GM18861 (cell line): ENCODE measurements at regions not wholly inside any gene's neighbourhood (a gene's known extent, or its start where the extent isn't known, plus 50 kb on each side); places are given as distances from the start of the nearest gene placed in this dataset.

ENCODE experiments used
- ATAC-seq: cut with Tn5 transposase; IDR thresholded peaks from one replicate; pipeline ENCODE4 v1.9.1; 2021; ENCODE audit not compliant: unreplicated experiment

DNA sequence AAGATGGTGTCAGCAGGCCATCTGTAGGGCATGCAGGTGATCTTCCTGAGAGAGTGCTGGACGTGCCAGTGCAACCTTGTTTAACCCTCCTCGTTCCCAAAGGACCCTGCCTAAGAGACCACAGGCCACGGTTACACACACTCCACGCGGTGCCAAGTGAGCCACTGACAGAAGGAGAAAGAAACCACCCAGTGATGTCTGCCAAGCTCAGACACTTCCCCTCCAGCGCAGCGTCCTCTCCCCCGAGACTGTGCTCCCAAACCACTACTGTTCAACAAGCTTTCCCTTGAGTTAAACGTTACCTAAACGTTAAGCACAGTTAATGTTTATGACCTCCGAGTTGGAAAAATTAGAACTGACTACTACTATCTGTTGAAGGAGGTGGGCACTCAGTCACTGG lies 119.1 kb upstream of the NCK2 start:
- peak; percentile 60 for ATAC-seq

DNA sequence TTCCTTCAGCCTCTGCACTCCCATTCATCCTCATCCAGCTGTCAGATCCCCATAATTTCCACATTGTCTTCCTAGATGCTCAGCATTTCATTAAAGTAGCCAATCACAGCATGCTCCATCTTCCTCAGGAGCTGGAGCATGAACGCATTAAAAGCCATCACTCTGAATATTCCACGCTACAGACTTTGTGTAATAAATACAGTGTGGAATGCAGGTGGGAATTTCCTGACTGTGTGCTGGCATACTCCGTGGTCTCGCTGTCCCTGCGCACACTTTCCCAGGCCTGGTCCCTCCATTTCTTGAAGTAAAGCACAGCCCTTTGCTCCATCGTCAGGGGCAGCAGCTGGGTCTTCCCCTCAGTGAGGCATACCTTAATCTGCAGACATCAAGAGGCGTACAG lies 123.7 kb upstream of the NCK2 start:
- ATAC-seq = no peak

DNA sequence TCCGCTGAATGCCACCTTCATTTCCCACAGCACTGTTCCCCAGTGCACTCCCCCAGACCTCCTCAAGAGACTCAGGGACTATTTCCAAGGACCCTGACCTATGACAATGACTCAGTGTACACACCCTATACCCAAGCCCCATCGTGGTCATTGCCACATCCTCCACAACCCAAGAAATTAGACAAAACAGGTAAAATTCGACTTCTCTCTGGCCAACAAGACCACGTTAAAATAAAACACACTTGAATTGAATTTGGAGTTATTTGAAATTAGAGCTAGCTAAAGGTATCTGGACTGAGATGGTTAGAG lies 126.4 kb upstream of the NCK2 start:
- ATAC-seq = no peak

DNA sequence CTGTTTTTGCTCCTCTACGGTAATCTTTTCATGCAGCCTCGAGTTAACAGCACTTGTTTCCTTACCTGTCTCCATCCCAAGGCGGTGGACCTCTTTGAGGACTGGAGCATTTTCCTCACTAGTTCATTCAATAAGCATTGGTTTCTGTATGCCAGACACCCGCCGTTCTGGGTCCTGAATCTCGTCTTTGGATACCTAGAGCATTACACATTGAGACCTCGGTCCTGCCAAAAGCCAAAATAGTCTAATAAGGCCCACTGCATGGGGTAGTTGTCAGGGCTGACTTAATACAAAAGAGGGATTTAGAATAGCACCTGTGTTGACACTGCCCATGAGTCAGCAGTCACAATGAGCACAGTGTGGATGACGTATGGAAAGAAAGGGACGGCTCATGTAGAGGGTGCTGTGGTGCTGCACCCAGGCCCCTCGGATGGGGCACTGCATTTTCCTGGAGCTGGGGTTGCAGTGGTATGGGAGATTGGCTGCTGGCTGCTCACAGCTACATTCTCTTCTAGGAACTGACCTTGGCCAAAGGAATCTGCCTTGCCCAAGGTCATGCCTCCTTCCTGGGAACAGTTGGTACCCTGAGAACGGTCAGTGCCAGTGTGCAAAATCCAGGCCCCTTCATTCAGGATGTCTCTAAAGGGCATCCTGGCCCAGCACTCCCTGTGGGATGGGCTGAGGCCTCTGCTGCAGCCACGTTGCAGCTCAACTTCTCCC lies 126.9 kb upstream of the NCK2 start:
- no peak for ATAC-seq

DNA sequence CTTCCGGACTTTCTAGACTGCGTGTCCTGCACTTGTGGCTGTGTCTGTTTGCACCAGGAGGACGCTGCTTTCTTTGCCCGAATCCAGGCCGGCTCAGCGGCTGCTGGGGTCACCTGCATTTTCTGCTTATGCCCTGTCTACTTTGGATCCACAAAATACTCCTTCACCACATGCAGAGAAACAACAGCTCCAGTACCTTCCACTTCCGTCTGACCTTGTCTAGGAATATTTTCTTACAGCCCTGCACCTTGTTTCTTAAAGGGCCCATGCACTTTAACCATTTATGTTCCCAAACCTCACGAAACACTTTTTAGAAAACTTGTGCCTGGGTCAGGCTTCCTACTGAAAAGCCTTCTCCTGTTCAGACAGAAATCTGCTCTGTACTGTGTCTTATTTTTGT lies 129.4 kb upstream of the NCK2 start:
- no peak for ATAC-seq

DNA sequence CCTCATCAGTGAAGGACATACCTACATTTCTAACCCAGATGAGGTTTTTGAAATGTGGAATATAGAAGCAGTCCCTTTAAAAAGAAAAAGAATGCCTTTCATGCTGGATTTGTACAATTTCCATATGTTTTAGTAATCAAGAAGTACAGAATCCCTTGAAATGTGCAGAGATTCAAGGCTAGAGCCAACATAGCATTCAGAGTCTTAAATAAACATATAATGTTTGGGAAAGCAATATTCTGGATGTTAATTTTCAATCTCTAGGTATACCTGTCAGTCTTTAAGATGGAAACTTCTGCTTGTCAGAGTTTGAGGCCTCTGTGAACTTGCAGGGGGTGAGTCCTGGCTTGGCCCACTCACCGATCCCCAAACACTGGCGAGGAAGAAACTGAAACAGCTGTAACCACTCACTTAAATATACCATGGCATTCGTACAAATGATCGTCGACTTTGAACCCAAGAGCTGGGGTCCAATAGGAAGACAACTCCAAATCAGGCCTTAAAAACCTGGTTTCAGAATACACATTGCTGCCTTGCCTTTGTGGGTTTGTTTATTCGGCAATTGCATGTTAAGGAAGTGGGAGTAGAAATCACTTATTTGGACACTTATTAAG lies 132.8 kb upstream of the NCK2 start:
- ATAC-seq = no peak

DNA sequence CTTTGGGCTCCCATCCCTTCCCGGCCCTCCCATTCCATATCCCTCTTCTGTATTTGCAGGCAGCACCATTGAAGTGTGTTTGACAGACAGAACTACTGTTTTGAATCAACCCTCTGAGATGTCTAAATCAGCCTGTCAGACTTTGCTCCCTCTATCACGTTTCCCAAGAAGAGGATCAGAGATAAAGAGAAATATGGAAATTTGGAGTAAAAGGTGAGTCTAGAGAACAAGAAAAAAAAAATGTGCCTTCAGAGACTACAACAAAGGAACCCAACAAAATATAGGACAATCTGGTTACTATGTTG lies 133.4 kb upstream of the NCK2 start:
- ATAC-seq = no peak

DNA sequence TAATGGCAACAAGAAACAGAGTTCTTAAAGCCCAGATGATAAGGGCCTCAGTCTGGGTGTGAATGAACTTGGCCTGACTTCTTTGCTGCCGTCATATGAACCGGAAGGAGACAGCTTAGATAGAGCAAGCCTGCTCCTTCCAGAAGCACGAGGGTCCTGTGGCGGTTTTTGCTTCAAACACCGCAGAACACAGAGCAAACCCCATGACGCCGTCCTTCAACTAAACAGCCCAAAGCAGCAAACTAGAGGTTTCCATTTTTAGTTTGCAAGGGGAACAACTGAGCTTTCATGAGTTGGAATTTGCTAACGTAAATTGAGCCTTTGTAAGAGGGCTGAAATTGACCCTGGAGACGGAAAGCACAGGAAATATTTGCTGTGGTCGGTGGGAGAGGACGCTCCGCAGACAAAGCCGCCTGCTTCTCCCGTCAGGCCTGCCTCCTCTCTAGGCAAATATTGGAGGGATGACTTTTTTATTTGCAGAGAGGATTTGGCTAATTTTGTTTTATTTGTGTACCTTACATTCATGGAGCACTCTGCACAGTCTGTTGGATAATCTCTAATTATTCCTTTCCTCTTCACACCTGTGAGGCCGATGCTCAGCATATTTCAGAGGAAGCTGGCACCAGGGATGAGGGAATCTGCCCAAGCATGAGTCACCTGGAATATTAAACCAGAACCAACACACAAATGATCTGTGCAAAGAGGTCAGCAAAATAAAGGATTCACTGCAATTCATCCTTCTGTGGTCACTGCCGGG lies 134.0 kb upstream of the NCK2 start:
- no peak for ATAC-seq

DNA sequence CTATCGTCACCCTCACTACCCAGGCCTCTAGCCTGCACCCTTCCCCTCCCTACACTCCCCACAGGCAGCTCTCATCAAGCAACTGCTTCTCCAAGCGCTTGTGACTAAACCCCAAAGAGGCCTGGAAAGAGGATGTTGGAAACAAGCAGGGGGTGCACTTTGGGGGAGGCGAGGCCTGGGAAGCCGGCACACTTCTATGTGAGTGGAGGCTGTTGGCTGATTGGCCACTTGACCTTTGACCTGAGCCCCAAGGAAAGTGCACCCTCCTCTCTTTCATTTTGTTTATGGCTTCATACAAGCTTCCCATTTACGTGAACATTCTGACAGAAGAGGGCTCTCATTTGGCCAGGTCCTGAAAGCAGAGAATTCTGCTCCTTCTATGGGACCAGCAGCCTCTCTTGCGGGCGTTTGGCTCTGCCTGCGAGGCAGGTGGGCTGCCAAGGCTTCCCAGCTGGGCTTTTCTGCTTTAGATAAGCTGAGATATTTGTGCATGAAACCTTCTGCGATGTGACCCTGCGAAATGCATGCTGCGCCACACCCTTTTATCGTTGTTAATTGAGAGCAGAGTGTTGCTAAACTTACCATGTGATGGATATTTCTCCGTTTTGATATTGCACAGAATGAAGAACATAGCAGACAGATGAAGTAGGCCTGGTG lies 134.8 kb upstream of the NCK2 start:
- ATAC-seq = no peak

DNA sequence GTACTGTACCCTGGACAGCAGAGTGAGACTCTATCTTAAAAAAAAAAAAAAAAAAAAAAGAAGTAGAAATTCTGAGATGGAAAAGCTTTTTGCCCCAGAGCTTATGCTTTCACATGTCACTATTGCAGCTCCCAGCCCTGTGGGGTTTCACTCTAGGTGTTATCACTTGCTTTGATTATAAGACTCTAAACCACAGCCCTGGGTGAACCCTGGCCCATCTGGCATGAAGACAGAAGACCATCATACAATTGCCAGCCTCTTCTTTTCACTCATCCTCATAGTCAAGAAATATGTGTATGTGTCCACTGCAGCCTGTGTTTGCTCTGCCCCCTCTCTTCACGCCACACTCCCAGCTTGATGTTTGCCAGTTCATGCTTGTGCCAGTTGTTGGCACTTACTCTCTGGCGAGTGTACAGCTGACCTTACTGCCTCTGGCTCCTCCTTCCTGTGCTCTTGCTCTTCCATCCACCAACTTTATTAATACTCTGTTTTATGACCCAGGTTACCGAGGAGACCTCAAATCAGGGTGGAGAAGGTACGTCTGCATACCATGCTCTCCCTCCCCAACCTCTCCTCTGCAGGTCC lies 136.7 kb upstream of the NCK2 start:
- no peak for ATAC-seq

DNA sequence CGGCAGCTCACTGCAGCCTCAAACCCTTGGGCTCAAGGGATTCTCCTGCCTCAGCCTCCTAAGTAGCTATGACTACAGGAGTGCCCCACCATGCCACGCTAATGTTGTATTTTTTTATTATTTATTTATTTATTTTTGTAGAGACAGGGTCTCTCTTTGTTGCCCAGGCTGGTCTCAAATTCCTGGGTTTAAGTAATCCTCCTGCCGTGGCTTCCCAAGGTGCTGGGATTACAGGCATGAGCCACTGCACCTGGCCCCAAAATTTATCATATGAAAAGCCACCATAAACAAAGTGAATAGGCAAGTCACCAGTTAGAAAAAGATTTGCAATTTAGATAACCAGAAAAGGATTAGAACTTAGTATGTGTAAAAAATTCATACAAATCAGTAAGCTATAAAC lies 138.6 kb upstream of the NCK2 start:
- ATAC-seq = no peak

DNA sequence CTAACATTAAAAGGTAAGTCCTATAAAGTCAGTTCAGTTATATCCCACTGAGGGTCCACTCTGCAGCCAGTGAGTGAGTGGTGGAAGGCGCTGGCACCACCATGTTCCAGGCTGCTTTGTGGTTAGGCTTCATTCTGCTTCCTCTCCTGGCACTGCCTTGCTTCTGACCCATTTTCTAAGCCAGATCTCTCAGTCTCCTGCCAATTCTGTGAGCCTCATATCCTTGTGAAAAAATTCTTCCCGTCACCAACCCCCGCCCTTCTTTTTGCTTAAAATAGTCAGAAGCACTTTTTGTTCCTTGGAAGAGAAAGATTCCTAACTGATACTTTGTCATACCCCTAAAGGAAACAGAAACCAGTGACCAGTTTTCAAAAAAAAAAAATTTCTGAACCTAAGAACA lies 139.8 kb upstream of the NCK2 start:
- no peak for ATAC-seq

DNA sequence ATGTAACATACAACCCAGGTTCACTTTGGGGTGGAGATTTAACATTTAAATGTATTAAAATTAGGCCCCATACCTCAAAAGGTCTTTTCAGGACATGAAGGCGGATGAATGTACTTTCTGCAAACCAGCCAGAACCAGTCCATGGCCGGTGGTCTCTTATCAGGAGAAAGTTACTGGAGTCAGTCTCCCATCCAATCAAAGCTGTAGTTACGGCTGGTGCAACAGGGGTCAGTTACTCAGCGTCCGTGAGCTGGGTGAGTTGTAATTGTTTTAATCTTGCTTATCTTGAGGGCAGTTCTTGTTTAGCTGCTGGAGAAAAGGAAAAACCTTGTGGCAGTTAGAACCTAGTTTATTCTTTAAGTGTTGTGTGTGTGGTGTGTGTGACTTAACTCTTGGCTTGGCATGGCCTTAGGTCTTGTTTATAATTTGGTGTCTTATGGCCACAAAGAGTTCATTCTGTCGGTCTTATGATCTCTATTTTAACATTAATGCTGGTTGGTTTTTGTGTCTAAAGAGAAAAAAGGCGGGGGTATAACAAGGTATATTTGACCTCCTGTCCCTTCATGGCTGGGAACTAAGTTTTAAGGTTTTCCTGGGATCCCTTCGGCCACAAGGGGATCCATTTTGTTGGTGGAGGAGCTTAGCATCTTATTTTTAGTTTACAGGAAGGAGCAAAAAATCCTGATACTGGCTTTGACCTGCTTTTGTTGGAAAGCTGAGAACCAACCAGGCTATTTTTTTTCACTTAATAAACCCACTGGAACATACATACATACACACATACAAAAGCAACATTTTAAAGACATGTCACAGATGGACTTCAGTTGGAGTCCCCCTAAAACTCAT lies 143.5 kb upstream of the NCK2 start:
- no peak for ATAC-seq

DNA sequence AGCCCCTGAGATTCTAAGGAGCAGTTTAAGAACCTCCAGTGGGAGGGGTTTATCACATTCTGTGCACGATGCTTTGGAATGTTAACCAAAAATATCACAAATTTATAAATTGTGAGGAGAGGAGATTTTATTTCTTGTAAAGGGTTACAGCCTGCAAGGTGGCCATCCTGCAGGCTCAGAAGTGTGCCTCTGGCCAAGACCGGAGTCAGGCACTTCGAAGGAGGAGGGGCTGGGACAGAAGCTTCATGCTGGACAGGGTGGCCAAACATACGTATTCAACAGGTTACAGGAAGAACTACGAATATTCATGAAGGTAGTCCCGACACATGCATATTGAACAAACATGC lies 144.1 kb upstream of the NCK2 start:
- ATAC-seq = no peak

DNA sequence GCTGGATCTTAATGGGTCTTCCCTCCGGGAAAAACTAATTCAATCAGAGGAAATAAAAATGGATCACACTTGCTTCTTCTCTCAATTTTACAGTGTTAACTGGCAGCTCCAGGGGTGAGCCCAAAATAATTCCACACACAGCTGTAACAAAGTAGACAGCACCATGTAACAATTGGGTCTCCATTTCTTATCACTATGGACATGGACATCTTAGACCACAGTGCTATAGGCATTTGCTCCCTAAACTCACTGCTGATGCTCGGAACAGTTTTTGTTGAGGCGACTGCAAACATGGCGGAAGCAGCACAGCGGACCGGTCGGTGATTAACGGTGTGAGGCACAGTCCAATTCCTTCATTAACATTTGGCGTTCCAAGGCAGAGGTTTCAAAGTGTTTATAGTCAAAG lies 144.7 kb upstream of the NCK2 start:
- no peak for ATAC-seq

DNA sequence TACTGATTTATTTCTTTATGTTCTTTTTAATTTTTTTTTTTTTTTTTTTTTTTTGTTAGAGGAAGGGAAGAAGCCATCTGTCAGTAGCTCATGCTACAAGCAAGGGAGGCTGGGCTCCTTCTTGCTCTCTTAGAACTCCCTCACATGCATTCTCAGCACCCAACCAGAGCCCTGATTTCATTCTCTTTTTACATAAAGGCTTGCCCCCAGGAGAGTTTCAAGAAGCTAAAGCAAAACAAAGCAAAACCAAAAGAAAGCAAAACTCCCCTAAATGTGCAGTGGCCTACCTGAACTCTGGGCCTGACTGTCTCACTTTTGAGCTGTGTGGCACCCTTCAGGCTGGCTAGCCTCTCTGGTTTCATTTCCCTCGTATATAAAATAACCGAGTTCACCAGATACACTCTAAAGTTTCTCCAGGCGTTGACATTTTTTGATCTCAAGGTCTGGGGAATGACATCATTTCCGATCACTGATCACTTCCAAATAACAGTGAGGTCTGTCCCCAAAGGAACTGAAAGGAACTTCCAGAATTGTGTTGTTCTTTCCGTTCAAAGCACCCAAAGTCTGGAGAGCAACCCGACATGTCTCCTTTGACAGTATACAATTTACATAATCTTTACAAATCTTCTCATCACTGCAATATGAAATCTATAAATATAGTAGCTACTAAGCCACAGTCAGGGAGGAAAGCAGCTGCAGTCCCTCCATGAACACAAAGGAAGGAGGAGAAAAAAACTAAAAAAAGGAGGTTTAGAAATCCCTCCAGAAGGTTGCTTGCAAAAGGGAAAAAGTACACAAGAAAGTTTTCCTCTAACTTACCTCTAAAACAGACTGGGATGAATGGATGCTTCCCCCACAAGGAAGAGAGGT lies 145.6 kb upstream of the NCK2 start:
- ATAC-seq = no peak

DNA sequence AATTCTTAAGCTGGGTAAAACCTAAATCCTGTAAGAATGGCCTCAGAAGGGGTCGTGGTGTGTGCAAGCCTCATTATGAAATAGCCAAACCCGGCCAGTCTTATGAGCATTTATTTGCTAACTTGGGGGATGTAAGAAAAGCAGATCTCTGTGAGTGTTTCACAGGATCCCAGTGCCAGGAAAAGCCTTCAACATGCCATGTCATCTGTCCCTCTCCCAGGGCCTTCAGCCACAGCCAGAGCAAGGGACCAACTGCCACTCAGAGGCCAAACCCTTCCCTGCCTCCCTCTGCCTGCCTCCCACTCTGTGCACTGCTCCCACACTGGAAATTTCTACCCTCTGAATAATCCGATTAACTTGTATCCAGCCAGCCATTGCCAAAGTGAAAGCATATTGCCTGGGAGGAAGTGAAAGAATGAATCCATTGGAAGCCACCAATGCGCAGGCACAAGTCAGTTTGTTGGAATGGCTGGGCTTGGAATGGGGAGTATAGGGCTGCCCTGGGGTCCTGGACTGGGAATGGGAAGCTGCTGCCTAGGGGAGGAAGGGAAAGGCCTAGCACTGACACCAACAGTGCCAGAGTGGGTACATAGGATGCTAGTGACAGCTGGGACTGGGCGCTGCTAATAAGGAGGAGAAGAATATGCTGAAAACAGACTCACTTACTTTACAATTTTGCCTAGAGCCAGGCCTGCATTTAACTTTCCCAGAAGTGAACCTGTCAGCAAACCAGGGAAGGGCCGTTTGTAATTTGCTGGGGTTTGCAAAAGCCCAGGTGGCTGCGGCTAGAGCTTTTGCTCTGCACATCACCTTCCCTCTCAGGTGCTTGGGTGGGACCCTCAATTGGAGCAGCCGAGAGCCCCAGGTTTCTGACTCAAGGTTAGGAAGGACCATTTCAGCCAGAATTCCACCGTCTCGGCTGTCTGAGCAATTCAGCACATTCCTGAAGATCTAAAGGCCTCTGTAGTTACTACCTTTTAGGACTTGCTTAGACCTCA lies 146.6 kb upstream of the NCK2 start:
- no peak for ATAC-seq

DNA sequence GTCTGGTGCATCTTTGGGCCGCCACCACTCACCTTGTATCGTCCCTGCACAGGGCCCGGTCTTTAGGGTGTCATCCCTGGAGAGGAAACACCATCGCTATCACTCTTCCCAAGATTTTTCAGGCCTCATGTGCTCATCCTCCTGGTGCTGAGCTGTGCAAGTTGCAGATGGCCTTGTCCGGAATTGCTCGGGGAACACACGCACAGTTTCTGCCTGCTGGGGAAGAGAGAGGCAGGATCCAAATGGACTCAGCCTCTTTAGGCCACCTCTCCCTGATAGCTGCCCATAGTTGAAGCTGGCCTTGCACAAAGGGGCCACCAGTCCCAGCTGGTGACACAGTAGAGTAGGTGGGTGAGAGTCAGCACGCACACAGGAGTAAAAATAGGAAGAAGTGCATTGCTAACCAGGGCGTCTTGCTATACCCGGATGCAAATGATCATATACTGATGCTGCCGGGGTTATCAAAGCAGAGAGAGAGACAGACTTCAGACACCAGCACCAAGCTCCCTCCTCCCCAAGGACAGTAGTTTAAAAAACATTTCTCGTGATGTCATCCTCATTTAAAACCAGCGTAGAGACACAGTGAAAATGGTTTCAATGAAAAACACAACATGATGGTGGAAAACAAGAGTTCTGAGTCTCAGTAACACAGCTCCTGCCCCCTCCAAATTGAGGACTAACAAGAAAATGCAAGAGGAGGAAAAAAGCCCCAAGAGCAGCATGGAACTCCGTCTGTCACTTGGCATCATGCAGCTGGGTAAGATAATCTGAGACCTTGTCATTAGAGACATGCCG lies 147.5 kb upstream of the NCK2 start:
- no peak for ATAC-seq
